Erythroblast (primary cell): ENCODE measurements at regions not wholly inside any gene's neighbourhood (a gene's known extent, or its start where the extent isn't known, plus 50 kb on each side); places are given as distances from the start of the nearest gene placed in this dataset.

ENCODE experiments used
- GATA1 ChIP-seq: IDR thresholded peaks from 2 replicates; pipeline ENCODE4 v1.6.1; 2011; ENCODE audit warnings: low read depth, mild to moderate bottlenecking, control low read depth, low read length, moderate library complexity
- POLR2A ChIP-seq: IDR thresholded peaks from 2 replicates; pipeline ENCODE4 v1.6.1; 2011; ENCODE audit warnings: mild to moderate bottlenecking, low read length

DNA sequence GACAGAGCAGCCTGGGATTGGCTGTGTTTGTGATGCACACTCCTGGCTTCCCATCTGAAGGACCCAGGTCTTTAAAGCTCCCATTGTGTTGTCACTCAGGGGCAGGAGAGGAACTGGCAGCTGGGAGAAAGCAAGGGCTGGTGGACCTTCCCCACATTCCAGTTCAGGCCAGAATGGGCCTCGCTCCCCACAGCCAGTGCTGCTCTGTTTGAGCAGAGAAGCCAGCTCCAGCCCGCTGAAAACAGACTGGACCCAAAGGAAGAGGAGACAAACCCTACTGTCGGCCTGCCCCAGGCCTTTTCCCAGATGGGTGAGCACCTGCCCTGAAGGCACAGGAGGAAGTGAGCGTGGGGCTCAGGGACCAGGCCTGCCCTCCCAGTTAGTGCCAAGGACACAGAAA is 499.4 kb downstream of the NPHP4 start:
- TF ChIP-seq POLR2A = no peak
- TF ChIP-seq GATA1 = no peak
